ENCODE measurements at regions not wholly inside any gene's neighbourhood (a gene's known extent, or its start where the extent isn't known, plus 50 kb on each side); places are given as distances from the start of the nearest gene placed in this dataset.

- Histone ChIP-seq H3K4me1 (ENCODE audit: control insufficient read depth in 2 of 2, insufficient read depth in 2 of 2, low read length in 1 of 2) (no peaks in the 10 kb centered on the region), H3K27me3 (ENCODE audit: control insufficient read depth in 1 of 2, insufficient read depth in 2 of 2, low read length in 2 of 2) (no peaks in the 10 kb centered on the region), H3K9me3 (ENCODE audit: control insufficient read depth in 2 of 2, insufficient read depth in 1 of 2, low read depth in 1 of 2, low read length in 1 of 2) (peaks cover 3 to 5% of the 10 kb centered on the region in 2 donors), H3K27ac (ENCODE audit: low read depth in 2 of 2, low read length in 1 of 2) (no peak overlapping the region), H3K4me3 (ENCODE audit: low read depth in 1 of 2, low read length in 2 of 2) (no peak overlapping the region), H3K36me3 (ENCODE audit: control insufficient read depth in 2 of 2, insufficient read depth in 2 of 2, low read length in 1 of 2) (no peaks in the 10 kb centered on the region)
- 86 to 88% methylated on average over 12 of the region's 12 CpGs for WGBS, 2 donors
These were observed 138.0 kb upstream of the ARID1B start for GRCh38 chr6:156639009-156639721.

GRCh38 chr6:156638581-156638980 is 138.6 kb upstream of the ARID1B start:
- Histone ChIP-seq H3K4me1 (ENCODE audit: control insufficient read depth in 2 of 2, insufficient read depth in 2 of 2, low read length in 1 of 2) (no peaks in the 10 kb centered on the region), H3K27me3 (ENCODE audit: control insufficient read depth in 1 of 2, insufficient read depth in 2 of 2, low read length in 2 of 2) (no peaks in the 10 kb centered on the region), H3K4me3 (ENCODE audit: low read depth in 1 of 2, low read length in 2 of 2) (no peak overlapping the region), H3K9me3 (ENCODE audit: control insufficient read depth in 2 of 2, insufficient read depth in 1 of 2, low read depth in 1 of 2, low read length in 1 of 2) (peaks cover 3 to 5% of the 10 kb centered on the region in 2 donors), H3K36me3 (ENCODE audit: control insufficient read depth in 2 of 2, insufficient read depth in 2 of 2, low read length in 1 of 2) (no peaks in the 10 kb centered on the region), H3K27ac (ENCODE audit: low read depth in 2 of 2, low read length in 1 of 2) (no peak overlapping the region)
- 86 to 94% methylated on average over 2 of the region's 2 CpGs for WGBS, 2 donors

DNA sequence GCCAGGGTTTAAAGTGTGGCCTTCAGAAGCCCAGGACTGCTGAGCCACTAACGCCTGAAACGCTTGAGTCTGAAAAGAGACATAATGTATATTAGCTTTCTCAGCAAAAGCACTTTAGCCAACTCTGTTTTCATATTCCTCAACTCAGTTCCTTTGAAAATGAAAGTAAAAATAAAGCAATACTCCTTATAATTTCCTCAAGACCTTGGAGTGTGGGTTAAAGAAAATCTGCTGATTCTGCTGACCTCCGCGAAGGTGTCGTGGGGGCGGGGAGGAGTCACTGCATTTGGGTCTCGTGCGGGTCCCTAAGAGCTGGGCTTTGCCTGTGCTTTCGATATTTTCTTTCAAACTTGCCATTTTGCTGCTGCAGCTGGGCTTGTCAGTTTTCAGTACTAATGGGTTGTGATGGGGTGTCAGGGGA is 142.2 kb upstream of the ARID1B start:
- Histone ChIP-seq H3K9me3 (ENCODE audit: control insufficient read depth in 2 of 2, insufficient read depth in 1 of 2, low read depth in 1 of 2, low read length in 1 of 2) (no peaks in the 10 kb centered on the region), H3K36me3 (ENCODE audit: control insufficient read depth in 2 of 2, insufficient read depth in 2 of 2, low read length in 1 of 2) (no peaks in the 10 kb centered on the region), H3K4me1 (ENCODE audit: control insufficient read depth in 2 of 2, insufficient read depth in 2 of 2, low read length in 1 of 2) (no peaks in the 10 kb centered on the region), H3K4me3 (ENCODE audit: low read depth in 1 of 2, low read length in 2 of 2) (peak overlapping the region in 1 of 2 donors; percentile 19), H3K27ac (ENCODE audit: low read depth in 2 of 2, low read length in 1 of 2) (no peak overlapping the region), H3K27me3 (ENCODE audit: control insufficient read depth in 1 of 2, insufficient read depth in 2 of 2, low read length in 2 of 2) (no peaks in the 10 kb centered on the region)
- 50 to 63% methylated on average over 9 of the region's 9 CpGs for WGBS, 2 donors

DNA sequence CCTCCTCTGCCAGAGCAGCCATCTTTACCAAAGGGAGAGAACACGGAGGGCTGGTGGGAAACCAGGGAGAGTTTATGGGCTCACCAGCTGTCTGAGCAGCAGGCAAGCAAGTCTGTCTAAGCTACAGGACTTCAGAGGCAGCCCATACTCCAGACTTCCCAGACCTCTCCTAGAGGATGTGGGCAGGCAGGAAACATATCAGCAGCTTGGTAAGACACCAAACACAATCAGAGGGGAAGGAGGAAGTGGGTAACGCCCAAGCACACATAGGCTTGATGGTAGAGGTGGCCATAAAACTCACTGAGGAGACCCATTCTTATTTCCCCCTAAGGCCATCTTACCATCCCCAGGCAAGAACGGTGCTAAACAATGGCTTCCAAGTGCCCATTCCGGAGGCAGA is 143.1 kb upstream of the ARID1B start:
- WGBS, 2 donors = 85 to 88% methylated on average over 4 of the region's 4 CpGs
- H3K27ac ChIP-seq (ENCODE audit: low read depth in 2 of 2, low read length in 1 of 2) = no peak overlapping the region
- H3K9me3 ChIP-seq (ENCODE audit: control insufficient read depth in 2 of 2, insufficient read depth in 1 of 2, low read depth in 1 of 2, low read length in 1 of 2) = no peaks in the 10 kb centered on the region
- no peaks in the 10 kb centered on the region for H3K36me3 ChIP-seq (ENCODE audit: control insufficient read depth in 2 of 2, insufficient read depth in 2 of 2, low read length in 1 of 2)
- H3K4me3 ChIP-seq (ENCODE audit: low read depth in 1 of 2, low read length in 2 of 2) = no peak overlapping the region
- H3K27me3 ChIP-seq (ENCODE audit: control insufficient read depth in 1 of 2, insufficient read depth in 2 of 2, low read length in 2 of 2) = no peaks in the 10 kb centered on the region
- H3K4me1 ChIP-seq (ENCODE audit: control insufficient read depth in 2 of 2, insufficient read depth in 2 of 2, low read length in 1 of 2) = no peaks in the 10 kb centered on the region

DNA sequence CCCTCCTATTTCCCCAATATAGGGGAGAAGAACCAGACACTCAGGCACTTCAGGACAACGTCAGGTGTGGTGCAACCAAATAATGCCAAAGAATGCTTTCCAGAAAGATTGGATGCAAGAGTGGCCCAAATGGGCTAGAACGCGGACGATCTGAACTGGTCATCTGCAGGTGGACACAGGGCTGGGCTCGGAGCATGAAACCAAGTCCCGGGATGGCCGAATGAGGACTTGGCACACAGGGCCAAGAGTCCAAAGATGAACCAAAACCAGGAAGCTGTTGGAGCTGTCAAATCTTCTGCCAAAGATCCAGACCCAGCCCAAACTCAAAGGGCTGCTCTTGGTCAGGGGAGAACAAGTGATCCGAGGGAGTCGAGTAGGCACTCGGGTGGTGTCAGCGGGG is 143.9 kb upstream of the ARID1B start:
- no peaks in the 10 kb centered on the region for H3K4me1 ChIP-seq (ENCODE audit: control insufficient read depth in 2 of 2, insufficient read depth in 2 of 2, low read length in 1 of 2)
- no peaks in the 10 kb centered on the region for H3K9me3 ChIP-seq (ENCODE audit: control insufficient read depth in 2 of 2, insufficient read depth in 1 of 2, low read depth in 1 of 2, low read length in 1 of 2)
- H3K27ac ChIP-seq (ENCODE audit: low read depth in 2 of 2, low read length in 1 of 2) = no peak overlapping the region
- H3K4me3 ChIP-seq (ENCODE audit: low read depth in 1 of 2, low read length in 2 of 2) = no peak overlapping the region
- H3K36me3 ChIP-seq (ENCODE audit: control insufficient read depth in 2 of 2, insufficient read depth in 2 of 2, low read length in 1 of 2) = no peaks in the 10 kb centered on the region
- 85 to 92% methylated on average over 11 of the region's 11 CpGs for WGBS, 2 donors
- no peaks in the 10 kb centered on the region for H3K27me3 ChIP-seq (ENCODE audit: control insufficient read depth in 1 of 2, insufficient read depth in 2 of 2, low read length in 2 of 2)

GRCh38 chr6:156630613-156631302 is 146.4 kb upstream of the ARID1B start:
- WGBS, 2 donors = 93 to 94% methylated on average over 36 of the region's 36 CpGs
- H3K27ac ChIP-seq (ENCODE audit: low read depth in 2 of 2, low read length in 1 of 2) = no peak overlapping the region
- no peak overlapping the region for H3K4me3 ChIP-seq (ENCODE audit: low read depth in 1 of 2, low read length in 2 of 2)
- H3K27me3 ChIP-seq (ENCODE audit: control insufficient read depth in 1 of 2, insufficient read depth in 2 of 2, low read length in 2 of 2) = no peaks in the 10 kb centered on the region
- no peaks in the 10 kb centered on the region for H3K9me3 ChIP-seq (ENCODE audit: control insufficient read depth in 2 of 2, insufficient read depth in 1 of 2, low read depth in 1 of 2, low read length in 1 of 2)
- no peaks in the 10 kb centered on the region for H3K36me3 ChIP-seq (ENCODE audit: control insufficient read depth in 2 of 2, insufficient read depth in 2 of 2, low read length in 1 of 2)
- no peaks in the 10 kb centered on the region for H3K4me1 ChIP-seq (ENCODE audit: control insufficient read depth in 2 of 2, insufficient read depth in 2 of 2, low read length in 1 of 2)

DNA sequence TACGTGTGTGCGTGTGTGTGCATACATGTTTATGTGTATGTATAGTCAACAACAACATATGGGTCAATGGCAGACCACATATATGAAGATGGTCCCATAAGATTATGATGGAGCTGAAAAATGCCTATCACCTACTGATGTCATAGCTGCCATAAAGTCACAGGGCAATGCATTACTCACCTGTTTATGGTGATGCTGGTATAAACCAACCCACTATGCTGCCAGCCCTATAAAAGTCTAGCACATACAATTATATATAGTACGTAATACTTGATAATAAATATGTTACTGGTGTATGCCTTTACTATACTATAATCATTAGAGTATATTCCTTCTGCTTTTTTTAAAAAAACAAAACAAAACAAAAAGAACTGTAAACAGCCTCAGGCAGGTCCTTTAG is 148.4 kb upstream of the ARID1B start:
- H3K9me3 ChIP-seq (ENCODE audit: control insufficient read depth in 2 of 2, insufficient read depth in 1 of 2, low read depth in 1 of 2, low read length in 1 of 2) = no peaks in the 10 kb centered on the region
- no peak overlapping the region for H3K4me3 ChIP-seq (ENCODE audit: low read depth in 1 of 2, low read length in 2 of 2)
- H3K36me3 ChIP-seq (ENCODE audit: control insufficient read depth in 2 of 2, insufficient read depth in 2 of 2, low read length in 1 of 2) = no peaks in the 10 kb centered on the region
- no peak overlapping the region for H3K27ac ChIP-seq (ENCODE audit: low read depth in 2 of 2, low read length in 1 of 2)
- H3K4me1 ChIP-seq (ENCODE audit: control insufficient read depth in 2 of 2, insufficient read depth in 2 of 2, low read length in 1 of 2) = no peaks in the 10 kb centered on the region
- WGBS, 2 donors = 71 to 81% methylated on average over 3 of the region's 3 CpGs
- no peaks in the 10 kb centered on the region for H3K27me3 ChIP-seq (ENCODE audit: control insufficient read depth in 1 of 2, insufficient read depth in 2 of 2, low read length in 2 of 2)

DNA sequence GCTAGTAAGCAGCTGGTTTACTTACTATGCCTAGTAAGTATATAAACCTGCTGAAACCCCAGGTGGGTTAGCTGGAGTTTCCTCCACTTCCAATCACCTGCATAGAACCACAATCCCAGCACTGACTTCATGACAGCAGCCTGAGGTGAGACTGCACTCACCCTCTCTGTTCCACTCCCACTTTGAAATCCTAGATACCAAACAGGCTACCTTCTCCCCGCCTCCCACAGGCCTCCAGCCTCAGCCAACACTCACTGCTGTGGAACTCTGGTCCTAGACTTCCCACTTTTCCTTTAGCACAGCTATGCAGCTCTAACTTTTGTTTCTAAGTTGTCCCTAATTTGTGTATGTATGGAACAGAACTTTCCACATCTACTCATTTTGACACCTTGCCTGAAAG is 149.7 kb upstream of the ARID1B start:
- Histone ChIP-seq H3K36me3 (ENCODE audit: control insufficient read depth in 2 of 2, insufficient read depth in 2 of 2, low read length in 1 of 2) (no peaks in the 10 kb centered on the region), H3K4me3 (ENCODE audit: low read depth in 1 of 2, low read length in 2 of 2) (no peak overlapping the region), H3K27ac (ENCODE audit: low read depth in 2 of 2, low read length in 1 of 2) (no peak overlapping the region), H3K4me1 (ENCODE audit: control insufficient read depth in 2 of 2, insufficient read depth in 2 of 2, low read length in 1 of 2) (no peaks in the 10 kb centered on the region), H3K27me3 (ENCODE audit: control insufficient read depth in 1 of 2, insufficient read depth in 2 of 2, low read length in 2 of 2) (no peaks in the 10 kb centered on the region), H3K9me3 (ENCODE audit: control insufficient read depth in 2 of 2, insufficient read depth in 1 of 2, low read depth in 1 of 2, low read length in 1 of 2) (no peaks in the 10 kb centered on the region)
- WGBS, 2 donors = 90 to 94% methylated on average over 1 of the region's 1 CpG

GRCh38 chr6:156622185-156622584 is 155.0 kb upstream of the ARID1B start:
- H3K4me1 ChIP-seq (ENCODE audit: control insufficient read depth in 2 of 2, insufficient read depth in 2 of 2, low read length in 1 of 2) = no peaks in the 10 kb centered on the region
- no peak overlapping the region for H3K4me3 ChIP-seq (ENCODE audit: low read depth in 1 of 2, low read length in 2 of 2)
- H3K27ac ChIP-seq (ENCODE audit: low read depth in 2 of 2, low read length in 1 of 2) = no peak overlapping the region
- H3K36me3 ChIP-seq (ENCODE audit: control insufficient read depth in 2 of 2, insufficient read depth in 2 of 2, low read length in 1 of 2) = no peaks in the 10 kb centered on the region
- H3K9me3 ChIP-seq (ENCODE audit: control insufficient read depth in 2 of 2, insufficient read depth in 1 of 2, low read depth in 1 of 2, low read length in 1 of 2) = no peaks in the 10 kb centered on the region
- no peaks in the 10 kb centered on the region for H3K27me3 ChIP-seq (ENCODE audit: control insufficient read depth in 1 of 2, insufficient read depth in 2 of 2, low read length in 2 of 2)
- 70 to 83% methylated on average over 3 of the region's 3 CpGs for WGBS, 2 donors

DNA sequence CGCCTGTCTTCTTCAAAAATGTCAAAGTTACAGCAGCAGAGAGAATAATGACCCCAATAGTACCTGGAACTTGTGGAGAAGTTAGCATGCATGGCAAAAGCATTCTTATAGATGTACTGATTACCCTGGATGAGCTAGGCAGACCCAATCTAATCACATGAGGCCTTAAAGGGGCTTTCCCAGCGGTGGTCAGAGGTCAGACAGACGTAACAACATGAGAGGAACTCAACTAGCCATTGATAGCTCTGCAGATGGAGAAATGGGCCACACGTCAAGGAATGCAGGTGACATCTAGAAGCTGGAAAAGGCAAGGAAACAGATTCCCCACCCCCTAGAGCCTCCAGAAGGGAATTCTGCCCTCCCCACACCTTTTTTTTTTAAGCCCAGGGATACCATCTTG is 156.8 kb upstream of the ARID1B start:
- H3K27ac ChIP-seq (ENCODE audit: low read depth in 2 of 2, low read length in 1 of 2) = no peak overlapping the region
- no peaks in the 10 kb centered on the region for H3K9me3 ChIP-seq (ENCODE audit: control insufficient read depth in 2 of 2, insufficient read depth in 1 of 2, low read depth in 1 of 2, low read length in 1 of 2)
- H3K4me1 ChIP-seq (ENCODE audit: control insufficient read depth in 2 of 2, insufficient read depth in 2 of 2, low read length in 1 of 2) = no peaks in the 10 kb centered on the region
- H3K27me3 ChIP-seq (ENCODE audit: control insufficient read depth in 1 of 2, insufficient read depth in 2 of 2, low read length in 2 of 2) = no peaks in the 10 kb centered on the region
- H3K4me3 ChIP-seq (ENCODE audit: low read depth in 1 of 2, low read length in 2 of 2) = no peak overlapping the region
- H3K36me3 ChIP-seq (ENCODE audit: control insufficient read depth in 2 of 2, insufficient read depth in 2 of 2, low read length in 1 of 2) = no peaks in the 10 kb centered on the region
- WGBS, 2 donors = 88% methylated on average over 4 of the region's 4 CpGs
